ENCODE measurements at regions not wholly inside any gene's neighbourhood (a gene's known extent, or its start where the extent isn't known, plus 50 kb on each side); places are given as distances from the start of the nearest gene placed in this dataset.

GRCh38 chrX:23504895-23505294, 162.4 kb upstream of the PRDX4 start:
- BruUV-seq (replicated peaks) = no TSS peak
- ATAC-seq = no peak
- Histone ChIP-seq H2AFZ (ENCODE audit: low read length) (no peak overlapping the region), H4K20me1 (ENCODE audit: insufficient read depth, low read length) (no peaks in the 10 kb centered on the region), H3K27ac (ENCODE audit: extremely low read length, insufficient read depth, low read length) (no peak overlapping the region), H3K36me3 (replicated peaks in 1 of 2; ENCODE audit: control insufficient read depth in 1 of 2, insufficient read depth in 2 of 2, low read length in 2 of 2) (no peaks in the 10 kb centered on the region), H3K4me1 (ENCODE audit: insufficient read depth, low read length) (no peaks in the 10 kb centered on the region), H3K27me3 (ENCODE audit: control insufficient read depth in 1 of 2, insufficient read depth in 2 of 2, low read length in 2 of 2) (no peaks in the 10 kb centered on the region), H3K4me3 (replicated peaks in 1 of 3; ENCODE audit: insufficient read depth in 1 of 3, low read depth in 2 of 3, low read length in 3 of 3) (no peak overlapping the region), H3K9me3 (ENCODE audit: low read length) (no peaks in the 10 kb centered on the region), H3K9ac (ENCODE audit: insufficient read depth, low read depth, low read length) (no peak overlapping the region), H3K4me2 (ENCODE audit: low read depth, low read length) (no peak overlapping the region), H3K79me2 (ENCODE audit: insufficient read depth, low read length) (no peaks in the 10 kb centered on the region)
- WGBS (ENCODE audit: low lambda C conversion rate) = 17% methylated on average over 1 of the region's 2 CpGs
- DNase-seq (ENCODE audit: low spot score) = no peak
- ChIA-PET CTCF (ENCODE audit: low intra/inter-chr PET ratio, low total read pairs) (no interaction called here), POLR2A (no interaction called here)
- intact Hi-C loops (cut with micrococcal nuclease; ENCODE audit: unreplicated experiment) = no loop called here
- TF ChIP-seq FOXM1 (CRISPR knock-in tag; IDR thresholded peaks at IDR 0.05) = no peak
- TF ChIP-seq ZNF781 (CRISPR knock-in tag; IDR thresholded peaks at IDR 0.05; ENCODE audit: borderline replicate concordance, not compliant biosample characterization) = no peak
- no peak for TF ChIP-seq ZNF616 (CRISPR knock-in tag; IDR thresholded peaks at IDR 0.05; ENCODE audit: low read depth)
- TF ChIP-seq, protein P1, sequence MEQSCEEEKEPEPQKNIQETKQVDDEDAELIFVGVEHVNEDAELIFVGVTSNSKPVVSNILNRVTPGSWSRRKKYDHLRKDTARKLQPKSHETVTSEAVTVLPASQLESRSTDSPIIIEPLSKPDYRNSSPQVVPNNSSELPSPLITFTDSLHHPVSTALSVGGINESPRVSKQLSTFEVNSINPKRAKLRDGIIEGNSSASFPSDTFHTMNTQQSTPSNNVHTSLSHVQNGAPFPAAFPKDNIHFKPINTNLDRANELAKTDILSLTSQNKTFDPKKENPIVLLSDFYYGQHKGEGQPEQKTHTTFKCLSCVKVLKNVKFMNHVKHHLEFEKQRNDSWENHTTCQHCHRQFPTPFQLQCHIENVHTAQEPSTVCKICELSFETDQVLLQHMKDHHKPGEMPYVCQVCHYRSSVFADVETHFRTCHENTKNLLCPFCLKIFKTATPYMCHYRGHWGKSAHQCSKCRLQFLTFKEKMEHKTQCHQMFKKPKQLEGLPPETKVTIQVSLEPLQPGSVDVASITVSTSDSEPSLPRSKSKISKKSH (CRISPR knock-in tag; IDR thresholded peaks at IDR 0.05; ENCODE audit: borderline replicate concordance) = no peak
- TF ChIP-seq ZNF7 (CRISPR knock-in tag; IDR thresholded peaks at IDR 0.05) = no peak
- TF ChIP-seq ZKSCAN5 (CRISPR knock-in tag; IDR thresholded peaks at IDR 0.05) = no peak
- TF ChIP-seq, protein P2, sequence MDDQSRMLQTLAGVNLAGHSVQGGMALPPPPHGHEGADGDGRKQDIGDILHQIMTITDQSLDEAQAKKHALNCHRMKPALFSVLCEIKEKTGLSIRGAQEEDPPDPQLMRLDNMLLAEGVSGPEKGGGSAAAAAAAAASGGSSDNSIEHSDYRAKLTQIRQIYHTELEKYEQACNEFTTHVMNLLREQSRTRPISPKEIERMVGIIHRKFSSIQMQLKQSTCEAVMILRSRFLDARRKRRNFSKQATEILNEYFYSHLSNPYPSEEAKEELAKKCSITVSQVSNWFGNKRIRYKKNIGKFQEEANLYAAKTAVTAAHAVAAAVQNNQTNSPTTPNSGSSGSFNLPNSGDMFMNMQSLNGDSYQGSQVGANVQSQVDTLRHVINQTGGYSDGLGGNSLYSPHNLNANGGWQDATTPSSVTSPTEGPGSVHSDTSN (CRISPR knock-in tag; IDR thresholded peaks at IDR 0.05; ENCODE audit: borderline replicate concordance) = no peak
- TF ChIP-seq ZNF264 (CRISPR knock-in tag; IDR thresholded peaks at IDR 0.05) = no peak
- no peak for TF ChIP-seq KDM5A (IDR thresholded peaks at IDR 0.05; ENCODE audit: borderline replicate concordance, low read length)
- no peak for TF ChIP-seq SOX13 (IDR thresholded peaks at IDR 0.05)
- TF ChIP-seq SOX13 (CRISPR knock-in tag; conservative IDR thresholded peaks at IDR 0.05 in 1 of 2, IDR thresholded peaks at IDR 0.05 in 1 of 2) = no peak
- FAIRE-seq = no peak
- in situ Hi-C loops (cut with HindIII; ENCODE audit: extremely low pct_ligation_motif_present, low pct_unique_long_range_greater_than_20kb) = no loop called here

All from HepG2 (cell line).